Hepatocyte (in vitro differentiated cells): ENCODE measurements at regions not wholly inside any gene's neighbourhood (a gene's known extent, or its start where the extent isn't known, plus 50 kb on each side); places are given as distances from the start of the nearest gene placed in this dataset.

Source experiments
- DNase-seq: peaks from one replicate; pipeline ENCODE4 v3.0.0-alpha.2; 2016; ENCODE audit warnings: low spot score
- H2AFZ ChIP-seq: fragments of 200-600 bp; sonication (generic); 2 replicates; pipeline ENCODE4 v1.6.0; 2016; ENCODE audit warnings: antibody characterized with exemption, mild to moderate bottlenecking
- H3K27ac ChIP-seq: fragments of 200-600 bp; sonication (generic); 2 replicates; pipeline ENCODE4 v1.5.1; 2016; ENCODE audit warnings: mild to moderate bottlenecking
- H3K27me3 ChIP-seq: fragments of 200-600 bp; sonication (generic); 2 replicates; pipeline ENCODE4 v1.6.1; 2016
- H3K36me3 ChIP-seq: fragments of 200-600 bp; sonication (generic); replicated peaks from 2 replicates; pipeline ENCODE4 v1.5.1; 2016; ENCODE audit warnings: low read depth; ENCODE audit not compliant: insufficient read depth
- H3K4me1 ChIP-seq: fragments of 200-600 bp; sonication (generic); 2 replicates; pipeline ENCODE4 v1.5.1; 2016; ENCODE audit warnings: mild to moderate bottlenecking, moderate library complexity; ENCODE audit not compliant: insufficient read depth
- H3K4me2 ChIP-seq: fragments of 200-600 bp; sonication (generic); 2 replicates; pipeline ENCODE4 v1.6.0; 2016
- H3K4me3 ChIP-seq: fragments of 200-600 bp; sonication (generic); 2 replicates; pipeline ENCODE4 v1.5.1; 2016; ENCODE audit warnings: mild to moderate bottlenecking
- H3K79me2 ChIP-seq: fragments of 200-600 bp; sonication (generic); 2 replicates; pipeline ENCODE4 v1.6.0; 2017; ENCODE audit warnings: mild to moderate bottlenecking
- H3K9me2 ChIP-seq: fragments of 200-600 bp; sonication (generic); replicated peaks from 2 replicates; pipeline ENCODE4 v1.6.0; 2017; ENCODE audit warnings: mild to moderate bottlenecking; ENCODE audit not compliant: insufficient read depth
- H3K9me3 ChIP-seq: fragments of 200-600 bp; sonication (generic); 2 replicates; pipeline ENCODE4 v1.5.1; 2016; ENCODE audit warnings: low read depth, mild to moderate bottlenecking
- H4K20me1 ChIP-seq: fragments of 200-600 bp; sonication (generic); 2 replicates; pipeline ENCODE4 v1.6.0; 2016; ENCODE audit warnings: mild to moderate bottlenecking; ENCODE audit not compliant: insufficient read depth, poor library complexity, severe bottlenecking
- CTCF ChIP-seq: fragments of 200-600 bp; sonication (generic); IDR thresholded peaks from 2 replicates; pipeline ENCODE4 v1.5.1; 2016; ENCODE audit warnings: antibody characterized with exemption, mild to moderate bottlenecking; ENCODE audit not compliant: poor library complexity
- EZH2 ChIP-seq: fragments of 200-600 bp; sonication (generic); IDR thresholded peaks from 2 replicates; pipeline ENCODE4 v1.6.1; 2016; ENCODE audit warnings: antibody characterized with exemption, mild to moderate bottlenecking, borderline replicate concordance
- EZH2phosphoT487 ChIP-seq: fragments of 200-600 bp; sonication (generic); IDR thresholded peaks from one replicate; pipeline ENCODE4 v1.6.1; 2018; ENCODE audit warnings: antibody characterized with exemption, mild to moderate bottlenecking, low read depth, moderate library complexity; ENCODE audit not compliant: unreplicated experiment, severe bottlenecking
- WGBS: methylation state at CpG from one replicate; pipeline ENCODE4 v1.1.6; 2016; ENCODE audit warnings: low lambda C conversion rate; ENCODE audit errors: missing lambda C conversion rate; 5-methylcytosine and 5-hydroxymethylcytosine counted together

GRCh38 chrX:39514801-39515200 lies 583.0 kb downstream of the BCOR start:
- H3K4me3 ChIP-seq = no peak overlapping the region
- no peaks in the 10 kb centered on the region for H3K79me2 ChIP-seq
- H3K27ac ChIP-seq = no peak overlapping the region
- no peaks in the 10 kb centered on the region for H3K9me3 ChIP-seq
- no peak overlapping the region for H3K4me2 ChIP-seq
- peaks cover 14% of the 10 kb centered on the region for H3K4me1 ChIP-seq
- TF ChIP-seq EZH2 (no peak), EZH2phosphoT487 (no peak), CTCF (no peak)
- H3K36me3 ChIP-seq = no peaks in the 10 kb centered on the region
- no peaks in the 10 kb centered on the region for H4K20me1 ChIP-seq
- 79% methylated on average over 7 of the region's 7 CpGs for WGBS
- peak; percentile 25 for DNase-seq
- no peak overlapping the region for H2AFZ ChIP-seq
- no peaks in the 10 kb centered on the region for H3K27me3 ChIP-seq
- H3K9me2 ChIP-seq = no peaks in the 10 kb centered on the region

GRCh38 chrX:39516427-39516841 lies 581.3 kb downstream of the BCOR start:
- WGBS = 65% methylated on average over 17 of the region's 17 CpGs
- TF ChIP-seq EZH2 = no peak
- no peaks in the 10 kb centered on the region for H3K9me3 ChIP-seq
- H3K4me1 ChIP-seq = peaks cover 14% of the 10 kb centered on the region
- no peaks in the 10 kb centered on the region for H3K27me3 ChIP-seq
- no peaks in the 10 kb centered on the region for H3K36me3 ChIP-seq
- no peak for DNase-seq
- no peak overlapping the region for H2AFZ ChIP-seq
- H4K20me1 ChIP-seq = no peaks in the 10 kb centered on the region
- no peak overlapping the region for H3K4me3 ChIP-seq
- no peaks in the 10 kb centered on the region for H3K9me2 ChIP-seq
- no peaks in the 10 kb centered on the region for H3K79me2 ChIP-seq
- no peak overlapping the region for H3K4me2 ChIP-seq
- peak overlapping the region; percentile 9 for H3K27ac ChIP-seq

GRCh38 chrX:39518476-39519029 lies 579.2 kb downstream of the BCOR start:
- Histone ChIP-seq H2AFZ (peak overlapping the region; percentile 10), H3K27ac (peak overlapping the region; percentile 90), H3K4me1 (peaks cover 14% of the 10 kb centered on the region), H3K9me2 (no peaks in the 10 kb centered on the region), H3K27me3 (no peaks in the 10 kb centered on the region), H3K79me2 (no peaks in the 10 kb centered on the region), H3K9me3 (no peaks in the 10 kb centered on the region), H3K4me2 (peak overlapping the region; percentile 61), H3K4me3 (no peak overlapping the region), H3K36me3 (no peaks in the 10 kb centered on the region), H4K20me1 (no peaks in the 10 kb centered on the region)
- WGBS = 71% methylated on average over 16 of the region's 16 CpGs
- TF ChIP-seq EZH2 = no peak
- no peak for TF ChIP-seq CTCF
- TF ChIP-seq EZH2phosphoT487 = no peak
- DNase-seq = no peak

- peaks cover 14% of the 10 kb centered on the region for H3K4me1 ChIP-seq
- H3K9me3 ChIP-seq = no peaks in the 10 kb centered on the region
- peak overlapping the region; percentile 10 for H2AFZ ChIP-seq
- H3K9me2 ChIP-seq = no peaks in the 10 kb centered on the region
- no peak for TF ChIP-seq CTCF
- 46% methylated on average over 19 of the region's 19 CpGs for WGBS
- no peaks in the 10 kb centered on the region for H3K79me2 ChIP-seq
- H3K4me2 ChIP-seq = peak overlapping the region; percentile 61
- H4K20me1 ChIP-seq = no peaks in the 10 kb centered on the region
- H3K27ac ChIP-seq = peak overlapping the region; percentile 90
- DNase-seq = peak; percentile 77
- no peak overlapping the region for H3K4me3 ChIP-seq
- H3K27me3 ChIP-seq = no peaks in the 10 kb centered on the region
- no peaks in the 10 kb centered on the region for H3K36me3 ChIP-seq
Observed at GRCh38 chrX:39519030-39519488, 578.7 kb downstream of the BCOR start.
